K562 (cell line): ENCODE measurements at regions not wholly inside any gene's neighbourhood (a gene's known extent, or its start where the extent isn't known, plus 50 kb on each side); places are given as distances from the start of the nearest gene placed in this dataset.

Source experiments
- ATAC-seq: fragments of 200-7000 bp; cut with Tn5 transposase; 3 replicates; pipeline ENCODE4 v1.9.1; 2020; ENCODE audit warnings: moderate library complexity
- BruUV-seq: library from RNA; stranded (reverse); fragments of 400-500 nt; replicated peaks from 2 replicates; lab custom pipeline; 2021; lab: Mats Ljungman, UMichigan
- CTCF ChIA-PET: fragments of 300-600 bp; formaldehyde crosslinking; extraction: SDS; loops from one replicate; lab custom pipeline; 2021; ENCODE audit warnings: low intra/inter-chr PET ratio; lab: Yijun Ruan, JAX
- POLR2A ChIA-PET: fragments of 300-600, 350-650 bp; sonication (Branson Sonifier 250); formaldehyde crosslinking; extraction: SDS; loops from one replicate; lab custom pipeline; 2021; ENCODE audit warnings: antibody characterized with exemption, inconsistent platforms; lab: Yijun Ruan, JAX
- DNase-seq, 4 experiments: peaks; one replicate each; pipeline versions ENCODE4 v3.0.0 to v3.0.0-alpha.2; 2011 to 2018; ENCODE audit warnings: low spot score in 3 of 4, mixed read lengths in 3 of 4; ENCODE audit errors: extremely low read depth in 1 of 4
- FAIRE-seq: peaks from 2 replicates; lab custom pipeline; 2011; peaks lifted over from hg19 to GRCh38; lab: Jason Lieb, UNC
- H2AFZ ChIP-seq: 2 replicates; pipeline ENCODE4 v1.6.0; 2011; ENCODE audit warnings: low read depth, low read length, control low read depth, inconsistent platforms
- H3K27ac ChIP-seq: fragments of 200-600 bp; 3 replicates; pipeline ENCODE4 v1.8.0; 2011; ENCODE audit warnings: low read depth, mild to moderate bottlenecking, control low read depth, inconsistent platforms, low read length, moderate library complexity, mixed read lengths; ENCODE audit errors: extremely low read depth
- H3K27me3 ChIP-seq, 2 experiments: fragments of 300-600 bp in 1 of 2; 2 replicates in 1 of 2; 3 replicates in 1 of 2; pipeline versions ENCODE4 v1.6.0 to v1.8.0; 2011; ENCODE audit warnings: inconsistent platforms in 2 of 2, low read length in 2 of 2, mild to moderate bottlenecking in 1 of 2, mixed read lengths in 1 of 2, moderate library complexity in 1 of 2; ENCODE audit not compliant: control insufficient read depth in 2 of 2, insufficient read depth in 2 of 2
- H3K36me3 ChIP-seq: fragments of 300-600 bp; 3 replicates; pipeline ENCODE4 v1.8.0; 2011; ENCODE audit warnings: mild to moderate bottlenecking, low read length, inconsistent platforms; ENCODE audit not compliant: control insufficient read depth, insufficient read depth
- H3K4me1 ChIP-seq, 2 experiments: fragments of 200-600 bp in 1 of 2; replicated peaks in 1 of 2; 2 replicates in 1 of 2; 3 replicates in 1 of 2; pipeline versions ENCODE4 v1.5.1 to v1.8.0; 2011; ENCODE audit warnings: inconsistent platforms in 2 of 2, low read length in 2 of 2, mild to moderate bottlenecking in 1 of 2, mixed read lengths in 1 of 2, moderate library complexity in 1 of 2; ENCODE audit not compliant: control insufficient read depth in 2 of 2, insufficient read depth in 2 of 2
- H3K4me2 ChIP-seq: 2 replicates; pipeline ENCODE4 v1.6.1; 2011; ENCODE audit warnings: low read length, control low read depth, inconsistent platforms, mixed read lengths; ENCODE audit not compliant: insufficient read depth
- H3K4me3 ChIP-seq: fragments of 200-600 bp; sonication (generic), shearing (Covaris generic); 2 replicates; pipeline ENCODE4 v1.5.1; 2016; ENCODE audit warnings: control low read depth, inconsistent platforms
- H3K79me2 ChIP-seq: fragments of 200-600 bp; 3 replicates; pipeline ENCODE4 v1.8.0; 2011; ENCODE audit warnings: low read length, inconsistent platforms; ENCODE audit not compliant: control insufficient read depth, insufficient read depth
- H3K9ac ChIP-seq, 2 experiments: 2 replicates each; pipeline versions ENCODE4 v1.6.0 to v1.6.1; 2011; ENCODE audit warnings: low read depth in 2 of 2, low read length in 2 of 2, control low read depth in 1 of 2, inconsistent platforms in 1 of 2, mild to moderate bottlenecking in 1 of 2, mixed read lengths in 1 of 2; ENCODE audit not compliant: insufficient read depth in 1 of 2
- H3K9me1 ChIP-seq: one replicate; pipeline ENCODE4 v1.6.0; 2011; ENCODE audit warnings: inconsistent platforms, mild to moderate bottlenecking, low read length, moderate library complexity; ENCODE audit not compliant: control insufficient read depth, insufficient read depth
- H3K9me3 ChIP-seq: replicated peaks from 2 replicates; pipeline ENCODE4 v1.5.1; 2011; ENCODE audit warnings: low read depth, low read length, inconsistent platforms; ENCODE audit not compliant: control insufficient read depth, insufficient read depth
- H4K20me1 ChIP-seq: replicated peaks from 2 replicates; pipeline ENCODE4 v1.6.1; 2011; ENCODE audit warnings: low read length, inconsistent platforms, mixed read lengths; ENCODE audit not compliant: control insufficient read depth, insufficient read depth
- ARID3B ChIP-seq: fragments of 250-450 bp; sonication (Bioruptor Pico); IDR thresholded peaks from 2 replicates; pipeline ENCODE4 v1.4.0; 2020; ENCODE audit warnings: borderline replicate concordance
- CREB3L1 ChIP-seq: fragments of 450-650 bp; IDR thresholded peaks from 2 replicates; pipeline ENCODE4 v1.6.1; 2014; ENCODE audit warnings: low read depth, mild to moderate bottlenecking, moderate library complexity, borderline replicate concordance
- CTCF ChIP-seq, 3 experiments: IDR thresholded peaks in 2 of 3; conservative IDR thresholded peaks in 1 of 3; 2 replicates each; pipeline ENCODE4 v1.5.1; 2011 to 2012; ENCODE audit warnings: low read length in 3 of 3, mild to moderate bottlenecking in 3 of 3, control low read depth in 2 of 3, improper control_type of control experiment in 1 of 3, inconsistent platforms in 1 of 3, low read depth in 1 of 3, mixed read lengths in 1 of 3, moderate library complexity in 1 of 3; ENCODE audit not compliant: insufficient read depth in 2 of 3
- HNRNPH1 ChIP-seq: fragments of 200-400 bp; formaldehyde crosslinking; optimal IDR thresholded peaks from 2 replicates; pipeline ENCODE3; 2017; ENCODE audit warnings: low read depth, mild to moderate bottlenecking, low read length, moderate library complexity
- PKNOX1 ChIP-seq: fragments of 450-650 bp; IDR thresholded peaks from 2 replicates; pipeline ENCODE4 v1.6.1; 2016
- RHOXF2B ChIP-seq: fragments of 250-450 bp; sonication (Bioruptor Pico); conservative IDR thresholded peaks from 2 replicates; pipeline ENCODE4 v1.5.1; 2021
- ZFP36 ChIP-seq: fragments of 150-350 bp; IDR thresholded peaks from 2 replicates; pipeline ENCODE4 v1.6.1; 2018; ENCODE audit warnings: low read length, low read depth; ENCODE audit not compliant: partially characterized antibody
- ZNF146 ChIP-seq: IDR thresholded peaks from one replicate; pipeline ENCODE4 v1.6.1; 2018; ENCODE audit warnings: missing compliant biosample characterization; ENCODE audit not compliant: unreplicated experiment
- ZNF253 ChIP-seq: fragments of 250-450 bp; sonication (Bioruptor Pico); conservative IDR thresholded peaks from 2 replicates; pipeline ENCODE4 v1.6.1; 2021; ENCODE audit warnings: mild to moderate bottlenecking
- WGBS: fragments of 100-300 bp; shearing (Covaris generic); methylation state at CpG from one replicate; pipeline ENCODE4 v1.1.6; 2016; ENCODE audit warnings: low coverage, mixed read lengths; ENCODE audit not compliant: insufficient coverage; ENCODE audit errors: missing lambda C conversion rate; 5-methylcytosine and 5-hydroxymethylcytosine counted together
- in situ Hi-C: fragments of 300-500 bp; cut with MboI; formaldehyde crosslinking; loops from 4 replicates; pipeline ENCODE4 v1.15.0; 2018; ENCODE audit warnings: inconsistent platforms, mixed read lengths
- intact Hi-C: fragments of 100-400 bp; cut with micrococcal nuclease; formaldehyde crosslinking; loops from 2 replicates; pipeline ENCODE4 v1.14.2; 2022
- TF ChIP-seq, protein P1 (sequence below): sonication (generic); formaldehyde crosslinking; IDR thresholded peaks from 2 replicates; pipeline ENCODE4 v1.8.1; 2023; ENCODE audit warnings: mild to moderate bottlenecking, missing genetic modification reagents

GRCh38 chr12:92543840-92544239 is 158.9 kb upstream of the PLEKHG7 start:
- no peak for FAIRE-seq
- no peaks in the 10 kb centered on the region for H3K9me3 ChIP-seq
- in situ Hi-C loops: no loop called here
- no peak for ATAC-seq
- CTCF ChIA-PET: no interaction called here
- H3K4me1 ChIP-seq: peaks cover 0 to 26% of the 10 kb centered on the region in 2 experiments; a peak in 2 of 5 replicates
- H3K9me1 ChIP-seq: no peaks in the 10 kb centered on the region
- H3K9ac ChIP-seq: no peak overlapping the region
- intact Hi-C loops: no loop called here
- no peak overlapping the region for H3K4me2 ChIP-seq
- BruUV-seq: no TSS peak
- no peak overlapping the region for H3K4me3 ChIP-seq
- H2AFZ ChIP-seq: peak overlapping the region; percentile 73
- no peaks in the 10 kb centered on the region for H3K36me3 ChIP-seq
- H3K79me2 ChIP-seq: no peaks in the 10 kb centered on the region
- no peak for DNase-seq
- no peaks in the 10 kb centered on the region for H3K27me3 ChIP-seq
- POLR2A ChIA-PET: interaction anchor here (0.6 to 1.1 kb wide), 3 partner anchors 13 to 399 kb away, joined by 3 to 5 read pairs (median 3); partner anchors contain the start of gene BTG1
- no peak overlapping the region for H3K27ac ChIP-seq
- WGBS: 51% methylated on average over 4 of the region's 4 CpGs
- no peaks in the 10 kb centered on the region for H4K20me1 ChIP-seq
- TF ChIP-seq, protein P1, sequence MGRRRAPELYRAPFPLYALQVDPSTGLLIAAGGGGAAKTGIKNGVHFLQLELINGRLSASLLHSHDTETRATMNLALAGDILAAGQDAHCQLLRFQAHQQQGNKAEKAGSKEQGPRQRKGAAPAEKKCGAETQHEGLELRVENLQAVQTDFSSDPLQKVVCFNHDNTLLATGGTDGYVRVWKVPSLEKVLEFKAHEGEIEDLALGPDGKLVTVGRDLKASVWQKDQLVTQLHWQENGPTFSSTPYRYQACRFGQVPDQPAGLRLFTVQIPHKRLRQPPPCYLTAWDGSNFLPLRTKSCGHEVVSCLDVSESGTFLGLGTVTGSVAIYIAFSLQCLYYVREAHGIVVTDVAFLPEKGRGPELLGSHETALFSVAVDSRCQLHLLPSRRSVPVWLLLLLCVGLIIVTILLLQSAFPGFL (CRISPR knock-in tag): no peak
- TF ChIP-seq CREB3L1 (no peak), ZFP36 (no peak), PKNOX1 (no peak), HNRNPH1 (no peak), CTCF (IDR thresholded peaks at IDR 0.05 in 2 of 3, conservative IDR thresholded peaks at IDR 0.05 in 1 of 3; ENCODE audit: insufficient read depth in 2 of 3, low read depth in 1 of 3, low read length in 3 of 3) (no peak), ARID3B (no peak), ZNF146 (no peak), RHOXF2B (CRISPR knock-in tag) (no peak), ZNF253 (CRISPR knock-in tag) (no peak)
